B cell (primary cell): ENCODE measurements at regions not wholly inside any gene's neighbourhood (a gene's known extent, or its start where the extent isn't known, plus 50 kb on each side); places are given as distances from the start of the nearest gene placed in this dataset.

ENCODE experiments used
- ATAC-seq: fragments of 200-7000 bp; cut with Tn5 transposase; one replicate; pipeline ENCODE4 v1.10.0; 2021; ENCODE audit warnings: low read depth, mild to moderate bottlenecking, moderate number of reproducible peaks, moderate library complexity
- CTCF ChIA-PET: fragments of 350-600 bp; sonication (Branson Sonifier 250); formaldehyde crosslinking; loops from one replicate; lab custom pipeline; 2021; ENCODE audit warnings: antibody characterized with exemption, inconsistent platforms; lab: Charles Lee
- POLR2A ChIA-PET: fragments of 350-600 bp; sonication (Branson Sonifier 250); formaldehyde crosslinking; loops from one replicate; lab custom pipeline; 2021; ENCODE audit warnings: antibody characterized with exemption; lab: Charles Lee
- DNase-seq: peaks from one replicate; pipeline ENCODE4 v3.0.0; 2013
- H2AFZ ChIP-seq: 2 replicates; pipeline ENCODE4 v1.6.1; 2012; ENCODE audit warnings: mild to moderate bottlenecking, low read depth, low read length; ENCODE audit not compliant: insufficient read depth, poor library complexity, severe bottlenecking
- H3K27ac ChIP-seq, 2 donors: 1 replicate in 1 of 2; 2 replicates in 1 of 2; pipeline ENCODE4 v1.5.1; 2012 to 2013; ENCODE audit warnings: low read length in 2 of 2, mild to moderate bottlenecking in 2 of 2, moderate library complexity in 1 of 2
- H3K27me3 ChIP-seq, 4 experiments: fragments of 200-600 bp in 1 of 4; sonication (generic) in 1 of 4; replicated peaks in 1 of 4; 1 replicate in 2 of 4; 2 replicates in 2 of 4; pipeline versions ENCODE4 v1.6.1 to v1.7.0; 2013 to 2016; ENCODE audit warnings: low read length in 3 of 4, mild to moderate bottlenecking in 2 of 4, mixed read lengths in 1 of 4, moderate library complexity in 1 of 4; ENCODE audit not compliant: insufficient read depth in 4 of 4, control insufficient read depth in 3 of 4; ENCODE audit errors: control extremely low read depth in 1 of 4
- H3K36me3 ChIP-seq, 2 experiments: replicated peaks in 1 of 2; 1 replicate in 1 of 2; 2 replicates in 1 of 2; pipeline versions ENCODE4 v1.6.1 to v1.7.1; 2013; ENCODE audit warnings: low read length in 1 of 2; ENCODE audit not compliant: insufficient read depth in 2 of 2, control insufficient read depth in 1 of 2; ENCODE audit errors: control extremely low read depth in 1 of 2, extremely low read depth in 1 of 2
- H3K4me1 ChIP-seq, 2 donors: fragments of 200-600 bp in 1 of 2; sonication (generic) in 1 of 2; 1 replicate in 1 of 2; 2 replicates in 1 of 2; pipeline versions ENCODE4 v1.5.1 to v1.6.1; 2013 to 2017; ENCODE audit warnings: low read length in 2 of 2; ENCODE audit not compliant: control insufficient read depth in 2 of 2, insufficient read depth in 2 of 2
- H3K4me2 ChIP-seq: replicated peaks from 2 replicates; pipeline ENCODE3; 2012; ENCODE audit warnings: mild to moderate bottlenecking, low read depth, low read length; ENCODE audit not compliant: poor library complexity, severe bottlenecking
- H3K4me3 ChIP-seq, 5 experiments: fragments of 200-600 bp in 1 of 5; sonication (generic) in 1 of 5; 1 replicate in 3 of 5; 2 replicates in 2 of 5; pipeline versions ENCODE4 v1.5.1 to v1.7.0; 2011 to 2016; ENCODE audit warnings: low read length in 4 of 5, mild to moderate bottlenecking in 4 of 5, low read depth in 2 of 5, control low read depth in 1 of 5, moderate library complexity in 1 of 5; ENCODE audit not compliant: insufficient read depth in 1 of 5; ENCODE audit errors: control extremely low read depth in 1 of 5, extremely low read depth in 1 of 5
- H3K79me2 ChIP-seq: fragments of 200-600 bp; sonication (generic); one replicate; pipeline ENCODE4 v1.6.0; 2016; ENCODE audit warnings: low read length; ENCODE audit not compliant: control insufficient read depth, insufficient read depth
- H3K9ac ChIP-seq: fragments of 200-600 bp; sonication (generic); 2 replicates; pipeline ENCODE4 v1.6.1; 2017; ENCODE audit warnings: mild to moderate bottlenecking, low read length, moderate library complexity
- H3K9me3 ChIP-seq, 3 donors: one replicate each; pipeline versions ENCODE4 v1.6.1 to v1.7.1; 2013; ENCODE audit warnings: low read length in 2 of 3; ENCODE audit not compliant: control insufficient read depth in 2 of 3, insufficient read depth in 1 of 3; ENCODE audit errors: control extremely low read depth in 1 of 3
- H4K20me1 ChIP-seq: 2 replicates; pipeline ENCODE4 v1.6.0; 2012; ENCODE audit warnings: mild to moderate bottlenecking, low read length; ENCODE audit not compliant: insufficient read depth, control insufficient read depth, poor library complexity, severe bottlenecking
- H3K27ac Mint-ChIP-seq: one replicate; pipeline ENCODE4 v1.8.0; 2021; ENCODE audit warnings: mixed read lengths
- H3K27me3 Mint-ChIP-seq: one replicate; pipeline ENCODE4 v1.8.0; 2021; ENCODE audit warnings: mixed read lengths
- H3K4me1 Mint-ChIP-seq: one replicate; pipeline ENCODE4 v1.8.0; 2021; ENCODE audit warnings: mixed read lengths
- H3K4me3 Mint-ChIP-seq: one replicate; pipeline ENCODE4 v1.8.0; 2021; ENCODE audit warnings: mixed read lengths
- H3K9me3 Mint-ChIP-seq: one replicate; pipeline ENCODE4 v1.8.0; 2022; ENCODE audit warnings: mixed read lengths; ENCODE audit not compliant: insufficient read depth
- CTCF ChIP-seq: fragments of 200-600 bp; IDR thresholded peaks from one replicate; pipeline ENCODE4 v1.8.0; 2022; ENCODE audit warnings: antibody characterized with exemption, mild to moderate bottlenecking
- EZH2 ChIP-seq: IDR thresholded peaks from 2 replicates; pipeline ENCODE4 v1.6.1; 2012; ENCODE audit warnings: borderline replicate concordance, low read depth, mild to moderate bottlenecking, moderate library complexity, low read length; ENCODE audit not compliant: insufficient read depth, poor library complexity, severe bottlenecking
- WGBS: methylation state at CpG from one replicate; pipeline ENCODE4 v1.1.5; 2013; ENCODE audit warnings: missing lambda C conversion rate; ENCODE audit not compliant: insufficient coverage; 5-methylcytosine and 5-hydroxymethylcytosine counted together
- intact Hi-C: fragments of 100-400 bp; cut with micrococcal nuclease; formaldehyde crosslinking; loops from one replicate; pipeline ENCODE4 v1.10.0; 2022

- H3K4me2 ChIP-seq, result no peak overlapping the region
- no peaks in the 10 kb centered on the region for H4K20me1 ChIP-seq
- CTCF ChIA-PET, result no interaction called here
- no peak overlapping the region for H3K9ac ChIP-seq
- Mint-ChIP-seq H3K9me3 (no peaks in the 10 kb centered on the region), H3K4me3 (no peak overlapping the region), H3K4me1 (no peaks in the 10 kb centered on the region), H3K27me3 (no peaks in the 10 kb centered on the region), H3K27ac (no peak overlapping the region)
- H3K79me2 ChIP-seq, result no peaks in the 10 kb centered on the region
- intact Hi-C loops, result no loop called here
- no peak for TF ChIP-seq CTCF
- TF ChIP-seq EZH2, result no peak
- ATAC-seq, result no peak
- H3K4me1 ChIP-seq, result no peaks in the 10 kb centered on the region
- no CpG with 5 or more reads among the region's 3 CpGs for WGBS
- no peaks in the 10 kb centered on the region for H3K36me3 ChIP-seq
- no peak overlapping the region for H3K4me3 ChIP-seq
- DNase-seq, result no peak
- H3K27me3 ChIP-seq, result no peaks in the 10 kb centered on the region
- H2AFZ ChIP-seq, result no peak overlapping the region
- H3K9me3 ChIP-seq, result no peaks in the 10 kb centered on the region
- H3K27ac ChIP-seq, result no peak overlapping the region
- POLR2A ChIA-PET, result no interaction called here
Measured at GRCh38 chr11:25197515-25197914, 700.7 kb downstream of the LUZP2 start.

GRCh38 chr11:25198704-25199103 is 701.9 kb downstream of the LUZP2 start:
- Histone ChIP-seq H3K9ac (no peak overlapping the region), H3K4me1 (no peaks in the 10 kb centered on the region), H3K27ac (no peak overlapping the region), H3K4me2 (no peak overlapping the region), H3K9me3 (no peaks in the 10 kb centered on the region), H3K36me3 (no peaks in the 10 kb centered on the region), H4K20me1 (no peaks in the 10 kb centered on the region), H3K27me3 (no peaks in the 10 kb centered on the region), H3K4me3 (no peak overlapping the region), H3K79me2 (no peaks in the 10 kb centered on the region), H2AFZ (no peak overlapping the region)
- no peaks in the 10 kb centered on the region for H3K9me3 Mint-ChIP-seq
- POLR2A ChIA-PET, result no interaction called here
- CTCF ChIA-PET, result no interaction called here
- DNase-seq, result no peak
- H3K27ac Mint-ChIP-seq, result no peak overlapping the region
- H3K27me3 Mint-ChIP-seq, result no peaks in the 10 kb centered on the region
- no CpG with 5 or more reads among the region's 2 CpGs for WGBS
- intact Hi-C loops, result no loop called here
- no peak overlapping the region for H3K4me3 Mint-ChIP-seq
- TF ChIP-seq EZH2, result no peak
- no peak for TF ChIP-seq CTCF
- ATAC-seq, result no peak
- no peaks in the 10 kb centered on the region for H3K4me1 Mint-ChIP-seq
